HG03139 (cell line): ENCODE measurements at regions not wholly inside any gene's neighbourhood (a gene's known extent, or its start where the extent isn't known, plus 50 kb on each side); places are given as distances from the start of the nearest gene placed in this dataset.
"Not testable (repeated sequence)": the region's sequence is repeated elsewhere in the genome, so short reads cannot be mapped to it uniquely, and the experiment has no call there.

ENCODE experiments used
- ATAC-seq: cut with Tn5 transposase; IDR thresholded peaks from one replicate; pipeline ENCODE4 v1.9.1; 2021; ENCODE audit not compliant: unreplicated experiment

- no peak for ATAC-seq
These were observed 118.9 kb upstream of the EGR2 start for GRCh38 chr10:62935022-62935421.

GRCh38 chr10:62934258-62934657 is 118.1 kb upstream of the EGR2 start:
- no peak for ATAC-seq

DNA sequence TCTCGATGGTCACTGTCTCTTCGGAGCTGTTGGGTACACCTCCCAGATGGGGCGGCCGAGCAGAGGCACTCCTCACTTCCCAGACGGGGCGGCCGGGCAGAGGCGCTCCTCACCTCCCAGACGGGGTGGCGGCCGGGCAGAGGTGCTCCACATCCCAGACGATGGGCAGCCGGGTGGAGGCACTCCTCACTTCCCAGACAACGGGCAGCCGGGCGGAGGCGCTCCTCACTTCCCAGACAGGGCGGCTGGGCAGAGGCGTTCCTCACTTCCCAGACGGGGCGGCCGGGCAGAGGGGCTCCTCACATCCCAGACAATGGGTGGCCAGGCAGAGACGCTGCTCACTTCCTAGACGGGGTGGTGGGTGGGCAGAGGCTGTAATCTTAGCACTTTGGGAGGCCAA is 112.6 kb upstream of the EGR2 start:
- not testable (repeated sequence) for ATAC-seq

GRCh38 chr10:62926407-62926806 is 110.2 kb upstream of the EGR2 start:
- ATAC-seq: no peak

DNA sequence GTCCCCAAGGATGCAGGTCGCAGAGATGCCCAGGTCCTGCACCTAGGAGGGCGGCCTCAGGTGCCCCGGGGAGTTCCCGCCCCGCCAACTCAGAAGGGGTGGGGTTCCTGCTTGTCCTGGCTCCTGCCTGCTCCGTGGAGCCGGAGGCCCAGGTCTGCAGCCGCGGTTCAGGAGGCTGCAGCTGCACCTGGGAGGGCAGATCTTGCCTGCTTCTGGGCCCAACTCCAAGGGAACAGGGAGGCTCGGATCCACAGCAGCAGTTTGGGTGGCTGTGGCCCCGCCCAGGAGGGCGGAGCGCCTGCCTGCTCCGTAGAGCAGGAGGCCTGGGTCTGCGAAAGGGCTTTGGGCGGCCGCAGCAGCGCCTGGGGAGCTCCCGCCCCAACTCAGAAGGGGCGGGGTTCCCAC is 108.2 kb upstream of the EGR2 start:
- no peak for ATAC-seq

DNA sequence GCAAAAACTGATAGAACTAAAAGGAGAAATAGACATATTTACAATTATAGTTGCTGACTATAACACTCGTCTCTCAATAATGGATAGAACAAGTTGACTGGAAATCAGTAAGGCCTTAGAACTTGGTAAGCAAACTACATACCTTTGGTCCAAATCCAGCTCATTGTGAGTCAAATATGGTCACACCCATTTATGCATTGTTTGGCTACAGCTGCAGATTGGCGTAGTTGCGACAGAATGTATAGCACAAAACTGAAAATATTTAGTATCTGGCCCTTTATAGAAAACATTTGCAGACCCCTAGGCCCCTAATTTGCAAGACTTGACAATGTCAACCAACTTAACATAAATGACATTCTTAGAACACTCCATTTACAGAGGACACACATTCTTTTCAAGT is 103.6 kb upstream of the EGR2 start:
- no peak for ATAC-seq

DNA sequence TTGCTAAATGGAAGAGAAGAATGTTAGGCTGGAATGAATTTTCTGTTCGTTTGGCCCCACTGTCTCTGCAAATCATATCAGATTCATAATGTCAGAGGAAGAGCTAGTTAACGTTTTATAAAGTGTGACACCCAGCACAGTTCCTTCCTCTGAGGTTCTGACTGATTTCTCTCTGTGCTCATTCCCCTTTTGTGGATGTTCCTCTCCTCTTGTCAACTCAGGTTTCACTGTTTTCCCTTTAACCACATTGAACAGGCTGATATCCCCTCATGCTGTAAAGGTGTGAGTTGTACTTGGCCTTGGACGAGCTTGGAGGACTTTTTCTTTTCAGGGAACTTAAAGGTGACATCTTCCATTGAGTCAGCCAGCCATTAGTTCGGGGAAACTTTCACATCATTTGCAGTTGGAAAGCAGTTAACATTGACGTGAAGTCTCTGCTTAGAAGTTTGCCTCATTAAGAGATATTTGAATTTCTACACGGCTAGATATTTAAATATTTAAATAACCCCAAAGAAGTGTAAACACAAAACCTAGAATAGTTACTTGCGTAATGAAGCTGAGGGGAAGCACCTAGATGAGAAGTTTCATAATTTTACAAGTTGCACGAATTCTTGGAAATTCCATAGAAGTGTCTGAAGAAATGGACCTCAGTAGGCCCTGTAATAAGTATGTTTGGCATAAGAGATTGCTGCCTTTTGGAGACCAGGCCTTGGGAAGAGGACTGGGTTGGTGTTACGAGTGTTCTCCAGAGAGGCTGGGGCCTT is 101.5 kb upstream of the EGR2 start:
- ATAC-seq: peak; percentile 61

DNA sequence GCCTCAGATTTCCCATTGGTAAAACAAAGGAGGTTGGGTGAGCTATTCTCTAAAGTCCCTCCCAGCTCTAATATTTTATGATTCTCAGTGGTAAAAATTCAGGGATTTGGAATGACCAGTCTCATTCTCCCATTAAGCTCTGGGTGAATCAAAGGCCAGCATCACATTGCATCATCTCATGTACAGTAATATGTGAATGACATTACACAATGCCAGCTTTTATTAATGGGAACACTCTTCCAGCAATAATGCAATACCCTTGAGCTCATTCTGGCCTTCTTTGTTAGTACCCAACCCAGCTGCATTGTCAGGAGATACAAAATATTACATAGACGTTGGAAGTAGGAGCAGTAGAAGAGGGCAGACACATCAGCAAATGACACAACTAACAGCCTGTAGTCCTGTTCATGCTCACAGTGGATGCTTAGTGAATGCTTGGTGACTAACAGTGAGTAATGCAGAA is 100.0 kb upstream of the EGR2 start:
- ATAC-seq: no peak

- ATAC-seq: no peak
These were observed 99.0 kb upstream of the EGR2 start for GRCh38 chr10:62915158-62915557.

- no peak for ATAC-seq
These were observed 95.9 kb upstream of the EGR2 start for GRCh38 chr10:62912086-62912485.

GRCh38 chr10:62911210-62911963 is 95.2 kb upstream of the EGR2 start:
- no peak for ATAC-seq

GRCh38 chr10:62907470-62908212 is 91.5 kb upstream of the EGR2 start:
- no peak for ATAC-seq

GRCh38 chr10:62904281-62904875 is 88.2 kb upstream of the EGR2 start:
- no peak for ATAC-seq

DNA sequence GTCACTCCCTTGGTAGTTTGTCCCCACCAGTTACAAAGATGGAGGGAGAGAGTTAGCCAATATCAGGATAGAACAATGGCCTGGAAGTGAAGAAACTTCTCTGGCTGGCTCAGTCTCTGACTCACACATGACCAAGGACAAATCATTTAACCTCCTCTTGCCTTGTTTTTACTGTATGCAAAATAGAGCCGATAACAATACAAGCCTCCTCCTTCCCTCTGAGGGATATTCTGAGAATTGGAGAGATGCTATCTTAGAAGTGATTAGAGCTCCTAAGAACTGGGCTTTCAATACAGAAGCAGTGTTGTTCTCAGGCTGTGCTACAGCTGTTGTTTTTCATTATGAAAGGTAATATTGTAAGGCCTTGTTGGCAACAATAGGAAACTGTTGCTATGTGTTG is 87.7 kb upstream of the EGR2 start:
- ATAC-seq: no peak

- no peak for ATAC-seq
These were observed 84.8 kb upstream of the EGR2 start for GRCh38 chr10:62900829-62901571.

GRCh38 chr10:62899311-62899710 is 83.1 kb upstream of the EGR2 start:
- no peak for ATAC-seq

- ATAC-seq: no peak
These were observed 78.9 kb upstream of the EGR2 start for GRCh38 chr10:62895063-62895462.

GRCh38 chr10:62894156-62894555 is 78.0 kb upstream of the EGR2 start:
- no peak for ATAC-seq

- ATAC-seq: no peak
These were observed 76.9 kb upstream of the EGR2 start for GRCh38 chr10:62893036-62893435.

DNA sequence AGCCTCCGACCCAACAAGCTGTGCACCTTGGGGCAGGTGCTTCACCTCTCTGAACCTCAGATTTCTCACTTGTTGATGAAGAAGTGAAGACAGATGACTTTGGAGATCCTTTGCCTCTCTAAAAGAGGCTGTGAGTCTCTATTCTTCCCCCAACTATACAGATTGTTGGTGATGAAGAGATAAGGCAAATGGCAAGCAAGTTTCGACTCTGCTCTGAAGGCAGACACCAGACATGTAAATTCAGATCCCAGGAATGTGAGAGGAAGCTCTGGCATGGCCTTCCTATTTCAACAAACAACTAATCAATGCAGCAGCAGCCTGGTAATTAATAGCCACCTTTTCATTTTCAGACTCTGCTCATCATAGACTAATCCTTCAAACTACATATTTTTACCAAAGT is 74.2 kb upstream of the EGR2 start:
- ATAC-seq: no peak

- no peak for ATAC-seq
These were observed 71.5 kb upstream of the EGR2 start for GRCh38 chr10:62887642-62888041.
